Testis (tissue), 2 donors: ENCODE measurements at regions not wholly inside any gene's neighbourhood (a gene's known extent, or its start where the extent isn't known, plus 50 kb on each side); places are given as distances from the start of the nearest gene placed in this dataset.

Source experiments
- DNase-seq: peaks from one replicate; pipeline ENCODE4 v3.0.0-alpha.2; 2019
- H3K27ac ChIP-seq, 2 donors: fragments of 200-600 bp; sonication (generic); one replicate each; pipeline ENCODE4 v1.5.1; 2019
- H3K27me3 ChIP-seq: fragments of 200-600 bp; sonication (generic); one replicate; pipeline ENCODE4 v1.5.1; 2019
- H3K36me3 ChIP-seq: fragments of 200-600 bp; sonication (generic); one replicate; pipeline ENCODE4 v1.5.1; 2017; ENCODE audit warnings: low read depth; ENCODE audit errors: missing control alignments
- H3K4me1 ChIP-seq: fragments of 200-600 bp; sonication (generic); one replicate; pipeline ENCODE4 v1.5.1; 2019
- H3K4me3 ChIP-seq, 2 donors: fragments of 200-600 bp; sonication (generic); one replicate each; pipeline ENCODE4 v1.5.1; 2017 to 2019
- H3K9me3 ChIP-seq: fragments of 200-600 bp; sonication (generic); one replicate; pipeline ENCODE4 v1.5.1; 2017
- CTCF ChIP-seq, 3 experiments: fragments of 450-650 bp in 2 of 3; fragments of 200-600 bp in 1 of 3; sonication (generic) in 1 of 3; IDR thresholded peaks; one replicate each; pipeline ENCODE4 v1.5.1; 2016 to 2019; ENCODE audit warnings: antibody characterized with exemption in 3 of 3, mild to moderate bottlenecking in 2 of 3, moderate library complexity in 1 of 3
- POLR2A ChIP-seq: fragments of 450-650 bp; IDR thresholded peaks from one replicate; pipeline ENCODE4 v1.6.1; 2017; ENCODE audit warnings: antibody characterized with exemption, mild to moderate bottlenecking, moderate library complexity
- WGBS, 2 donors: methylation state at CpG; one replicate each; pipeline ENCODE4 v1.1.5; 2018; 5-methylcytosine and 5-hydroxymethylcytosine counted together
- intact Hi-C: fragments of 100-400 bp; cut with DNase I; formaldehyde crosslinking; loops from one replicate; pipeline ENCODE4 v1.15.1; 2023; ENCODE audit warnings: low total_unique reads

DNA sequence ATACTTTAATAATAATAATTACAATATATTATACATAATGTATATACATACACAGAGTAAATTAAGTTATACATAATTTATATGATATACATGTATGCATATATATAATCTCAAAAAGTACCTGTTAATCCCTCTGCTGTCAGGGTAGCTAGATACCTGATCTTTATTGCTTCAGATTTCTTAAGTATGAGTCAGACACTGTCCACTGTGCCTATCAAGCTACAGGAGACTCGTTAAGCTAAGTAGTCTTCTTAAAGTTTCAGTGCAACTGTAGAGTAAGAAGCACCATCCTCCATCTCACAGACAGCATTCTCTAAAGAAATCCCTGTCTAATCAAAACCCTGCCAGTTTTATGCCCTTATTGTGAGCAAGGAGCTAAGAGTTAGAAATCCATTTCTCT lies 428.7 kb downstream of the RERGL start:
- WGBS, 2 donors, result 57 to 64% methylated on average over 1 of the region's 1 CpG
- intact Hi-C loops, result no loop called here
- Histone ChIP-seq H3K4me1 (no peaks in the 10 kb centered on the region), H3K36me3 (no peaks in the 10 kb centered on the region), H3K4me3 (no peak overlapping the region), H3K27me3 (no peaks in the 10 kb centered on the region), H3K27ac (no peak overlapping the region), H3K9me3 (no peaks in the 10 kb centered on the region)
- TF ChIP-seq CTCF (IDR thresholded peaks at IDR 0.05) (no peak), POLR2A (no peak)
- no peak for DNase-seq

GRCh38 chr12:17652436-17652835 lies 437.6 kb downstream of the RERGL start:
- Histone ChIP-seq H3K4me1 (no peaks in the 10 kb centered on the region), H3K27me3 (no peaks in the 10 kb centered on the region), H3K4me3 (no peak overlapping the region), H3K36me3 (no peaks in the 10 kb centered on the region), H3K9me3 (no peaks in the 10 kb centered on the region), H3K27ac (no peak overlapping the region)
- no peak for DNase-seq
- WGBS, 2 donors, result 70 to 80% methylated on average over 2 of the region's 2 CpGs
- TF ChIP-seq CTCF (IDR thresholded peaks at IDR 0.05) (no peak), POLR2A (no peak)
- intact Hi-C loops, result no loop called here

DNA sequence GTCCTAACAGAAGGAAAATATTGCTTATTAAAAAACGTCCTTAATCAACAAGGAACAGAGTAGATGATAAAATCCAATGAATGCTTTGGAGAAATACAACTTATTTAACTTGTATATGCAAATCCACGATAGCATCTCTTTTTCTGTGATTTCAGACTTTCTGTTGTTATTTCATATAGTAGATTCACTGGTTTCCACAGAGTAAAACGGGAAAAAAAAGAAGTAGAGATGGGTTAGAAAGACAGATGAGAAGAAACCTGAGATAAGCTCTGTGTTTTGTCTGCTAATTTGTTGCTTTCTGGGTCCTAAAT lies 447.7 kb downstream of the RERGL start:
- H3K27ac ChIP-seq, result no peak overlapping the region
- no peaks in the 10 kb centered on the region for H3K36me3 ChIP-seq
- no peaks in the 10 kb centered on the region for H3K4me1 ChIP-seq
- TF ChIP-seq CTCF (IDR thresholded peaks at IDR 0.05) (peak in 1 of 3 experiments; percentile 1), POLR2A (no peak)
- WGBS, 2 donors, result 21 to 28% methylated on average over 3 of the region's 3 CpGs
- H3K9me3 ChIP-seq, result no peaks in the 10 kb centered on the region
- intact Hi-C loops, result no loop called here
- H3K4me3 ChIP-seq, result peak overlapping the region in 1 of 2 donors; percentile 18
- DNase-seq, result no peak
- no peaks in the 10 kb centered on the region for H3K27me3 ChIP-seq

DNA sequence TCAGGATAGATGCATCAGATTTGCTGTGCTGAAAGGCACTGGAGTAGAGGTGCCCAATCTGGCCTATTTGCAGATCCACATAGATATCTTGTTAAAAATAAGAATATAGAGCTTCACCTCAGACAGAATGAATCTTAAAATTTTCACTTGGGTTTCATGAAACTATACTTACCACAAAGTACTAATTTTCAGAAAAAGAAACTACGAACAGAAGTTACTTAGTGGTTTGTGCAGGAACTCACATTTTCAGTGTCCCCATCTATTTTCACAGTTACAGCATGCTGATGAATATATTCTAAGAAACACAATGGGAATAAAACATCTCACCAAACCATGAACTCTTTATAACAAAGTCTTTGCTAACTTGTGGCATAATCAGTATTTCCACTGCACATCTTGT lies 449.4 kb downstream of the RERGL start:
- no peaks in the 10 kb centered on the region for H3K4me1 ChIP-seq
- H3K36me3 ChIP-seq, result no peaks in the 10 kb centered on the region
- no peaks in the 10 kb centered on the region for H3K9me3 ChIP-seq
- no peak for DNase-seq
- H3K4me3 ChIP-seq, result no peak overlapping the region
- no peaks in the 10 kb centered on the region for H3K27me3 ChIP-seq
- WGBS, 2 donors, result 85 to 88% methylated on average over 1 of the region's 1 CpG
- H3K27ac ChIP-seq, result no peak overlapping the region
- no peak for TF ChIP-seq CTCF (IDR thresholded peaks at IDR 0.05)
- TF ChIP-seq POLR2A, result no peak
- intact Hi-C loops, result no loop called here

DNA sequence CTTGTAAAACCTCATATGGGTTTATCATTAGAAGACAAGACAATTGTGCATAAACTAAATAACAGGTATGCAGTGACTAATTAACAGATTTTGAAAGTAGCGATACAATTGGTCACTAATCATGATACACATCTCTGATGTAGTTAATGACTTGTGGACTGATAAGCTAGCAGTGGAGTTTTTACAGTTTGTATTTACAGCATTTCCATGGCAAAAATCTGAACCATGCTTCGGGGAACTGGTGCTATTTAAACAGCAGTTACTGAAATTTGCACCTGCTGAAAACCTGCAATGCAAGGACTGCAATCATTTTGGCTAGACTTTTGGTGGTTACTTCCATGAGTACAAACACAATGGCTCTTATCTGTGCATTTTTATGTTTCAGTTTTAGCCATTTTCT lies 471.2 kb downstream of the RERGL start:
- TF ChIP-seq POLR2A, result no peak
- TF ChIP-seq CTCF (IDR thresholded peaks at IDR 0.05), result no peak
- WGBS, 2 donors, result 80 to 92% methylated on average over 2 of the region's 2 CpGs
- intact Hi-C loops, result no loop called here
- Histone ChIP-seq H3K27me3 (no peaks in the 10 kb centered on the region), H3K4me1 (no peaks in the 10 kb centered on the region), H3K9me3 (no peaks in the 10 kb centered on the region), H3K27ac (no peak overlapping the region), H3K36me3 (no peaks in the 10 kb centered on the region), H3K4me3 (no peak overlapping the region)
- DNase-seq, result no peak
